Mucosa of rectum (tissue), 2 donors: ENCODE measurements at regions not wholly inside any gene's neighbourhood (a gene's known extent, or its start where the extent isn't known, plus 50 kb on each side); places are given as distances from the start of the nearest gene placed in this dataset.

ENCODE experiments used
- H3K27ac ChIP-seq, 2 donors: one replicate each; pipeline ENCODE4 v1.7.0; 2013; ENCODE audit warnings: inconsistent platforms in 2 of 2, low read depth in 2 of 2, low read length in 2 of 2
- H3K27me3 ChIP-seq, 2 donors: one replicate each; pipeline ENCODE4 v1.7.0; 2013; ENCODE audit warnings: low read length in 2 of 2; ENCODE audit not compliant: control insufficient read depth in 2 of 2, insufficient read depth in 2 of 2
- H3K36me3 ChIP-seq, 2 donors: one replicate each; pipeline ENCODE4 v1.7.0; 2013; ENCODE audit warnings: low read length in 2 of 2; ENCODE audit not compliant: control insufficient read depth in 2 of 2, insufficient read depth in 2 of 2
- H3K4me1 ChIP-seq, 2 donors: one replicate each; pipeline ENCODE4 v1.7.0; 2013; ENCODE audit warnings: low read length in 2 of 2, mild to moderate bottlenecking in 1 of 2; ENCODE audit not compliant: control insufficient read depth in 2 of 2, insufficient read depth in 2 of 2
- H3K4me3 ChIP-seq, 2 donors: one replicate each; pipeline ENCODE4 v1.7.0; 2013; ENCODE audit warnings: low read length in 2 of 2
- H3K9ac ChIP-seq, 2 donors: one replicate each; pipeline ENCODE4 v1.7.0; 2013; ENCODE audit warnings: low read length in 2 of 2, low read depth in 1 of 2, mild to moderate bottlenecking in 1 of 2
- H3K9me3 ChIP-seq, 2 donors: one replicate each; pipeline ENCODE4 v1.7.0; 2013; ENCODE audit warnings: low read length in 2 of 2; ENCODE audit not compliant: control insufficient read depth in 2 of 2
- donor health status: healthy.
- donor health status: Normal muscosa, but diverticular disease.

- no peak overlapping the region for H3K4me3 ChIP-seq
- no peaks in the 10 kb centered on the region for H3K4me1 ChIP-seq
- no peak overlapping the region for H3K9ac ChIP-seq
- H3K27ac ChIP-seq = no peak overlapping the region
- H3K27me3 ChIP-seq = no peaks in the 10 kb centered on the region
- H3K36me3 ChIP-seq = no peaks in the 10 kb centered on the region
- H3K9me3 ChIP-seq = no peaks in the 10 kb centered on the region
These were observed 1093.9 kb downstream of the ADGRL2 start for GRCh38 chr1:82894635-82895034.

DNA sequence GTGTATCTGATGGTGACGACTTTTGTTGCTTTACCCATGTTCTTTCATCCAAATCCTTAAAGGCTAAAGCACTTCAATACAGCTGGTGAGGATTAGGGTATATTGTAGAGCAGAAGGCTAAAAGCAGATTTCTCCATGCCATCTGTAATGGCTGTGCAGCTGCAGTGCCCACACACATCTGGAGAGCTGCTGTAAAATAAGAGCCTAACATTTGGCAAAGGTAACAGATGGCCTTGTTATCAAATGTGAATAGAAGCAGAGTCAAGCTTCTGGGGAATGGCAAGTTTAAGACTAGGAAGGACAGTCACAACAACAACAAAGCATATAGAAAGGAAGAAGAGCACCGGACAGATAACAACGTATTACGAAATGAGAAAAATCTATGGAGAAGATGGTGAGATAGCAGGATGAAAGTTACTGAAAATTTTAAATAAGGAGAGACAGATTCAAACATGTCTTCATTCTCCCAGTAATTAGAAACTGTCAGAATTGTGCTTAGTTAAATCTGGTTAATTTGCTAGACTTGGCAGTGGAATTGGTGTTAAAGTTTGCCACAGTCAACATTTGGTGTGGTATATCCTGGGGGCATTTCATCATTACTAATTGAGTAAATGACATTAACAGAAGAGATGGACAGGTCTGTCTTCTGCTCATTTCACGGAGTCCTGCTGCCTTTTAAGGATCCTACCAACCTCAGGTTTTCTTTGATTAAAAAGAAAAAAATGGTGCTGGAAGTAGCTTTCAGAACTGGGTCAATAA is 1093.2 kb downstream of the ADGRL2 start:
- Histone ChIP-seq H3K27ac (no peak overlapping the region), H3K4me1 (no peaks in the 10 kb centered on the region), H3K9ac (no peak overlapping the region), H3K27me3 (no peaks in the 10 kb centered on the region), H3K9me3 (no peaks in the 10 kb centered on the region), H3K36me3 (no peaks in the 10 kb centered on the region), H3K4me3 (no peak overlapping the region)

DNA sequence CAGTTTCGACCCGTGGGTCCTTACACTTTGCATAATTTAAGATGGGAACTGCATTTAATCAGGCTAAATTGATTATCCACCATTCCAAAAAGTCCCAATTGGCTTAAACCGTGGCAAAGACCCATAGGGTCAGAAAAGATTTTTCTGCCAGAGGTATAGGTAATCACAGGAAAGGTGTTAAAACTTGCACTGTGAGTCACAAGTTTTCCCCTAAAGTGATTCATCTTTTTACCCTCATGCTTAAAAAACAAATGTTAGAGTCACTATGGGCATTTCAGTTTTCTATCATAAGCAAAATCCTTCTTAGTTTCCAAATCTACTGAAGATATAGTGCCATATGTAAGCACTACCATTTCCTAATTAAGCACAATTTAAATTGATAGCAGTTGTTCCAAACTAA is 1079.8 kb downstream of the ADGRL2 start:
- no peaks in the 10 kb centered on the region for H3K36me3 ChIP-seq
- no peak overlapping the region for H3K9ac ChIP-seq
- no peak overlapping the region for H3K4me3 ChIP-seq
- H3K27ac ChIP-seq = no peak overlapping the region
- no peaks in the 10 kb centered on the region for H3K27me3 ChIP-seq
- H3K4me1 ChIP-seq = no peaks in the 10 kb centered on the region
- H3K9me3 ChIP-seq = no peaks in the 10 kb centered on the region

- no peak overlapping the region for H3K9ac ChIP-seq
- H3K36me3 ChIP-seq = no peaks in the 10 kb centered on the region
These were observed 1079.1 kb downstream of the ADGRL2 start for GRCh38 chr1:82879701-82880305.

GRCh38 chr1:82875170-82875569 is 1074.4 kb downstream of the ADGRL2 start:
- H3K27me3 ChIP-seq = no peaks in the 10 kb centered on the region
- H3K4me1 ChIP-seq = no peaks in the 10 kb centered on the region
- H3K27ac ChIP-seq = no peak overlapping the region
- H3K36me3 ChIP-seq = no peaks in the 10 kb centered on the region
- no peaks in the 10 kb centered on the region for H3K9me3 ChIP-seq
- no peak overlapping the region for H3K4me3 ChIP-seq
- no peak overlapping the region for H3K9ac ChIP-seq

More at GRCh38 chr1:82879701-82880305, 1079.1 kb downstream of the ADGRL2 start:
- Histone ChIP-seq H3K9me3 (no peaks in the 10 kb centered on the region), H3K4me3 (no peak overlapping the region), H3K27ac (no peak overlapping the region), H3K4me1 (no peaks in the 10 kb centered on the region), H3K27me3 (no peaks in the 10 kb centered on the region)

GRCh38 chr1:82874041-82874440 is 1073.3 kb downstream of the ADGRL2 start:
- no peak overlapping the region for H3K4me3 ChIP-seq
- H3K27me3 ChIP-seq = no peaks in the 10 kb centered on the region
- no peak overlapping the region for H3K9ac ChIP-seq
- no peaks in the 10 kb centered on the region for H3K9me3 ChIP-seq
- H3K4me1 ChIP-seq = no peaks in the 10 kb centered on the region
- H3K36me3 ChIP-seq = no peaks in the 10 kb centered on the region
- no peak overlapping the region for H3K27ac ChIP-seq

DNA sequence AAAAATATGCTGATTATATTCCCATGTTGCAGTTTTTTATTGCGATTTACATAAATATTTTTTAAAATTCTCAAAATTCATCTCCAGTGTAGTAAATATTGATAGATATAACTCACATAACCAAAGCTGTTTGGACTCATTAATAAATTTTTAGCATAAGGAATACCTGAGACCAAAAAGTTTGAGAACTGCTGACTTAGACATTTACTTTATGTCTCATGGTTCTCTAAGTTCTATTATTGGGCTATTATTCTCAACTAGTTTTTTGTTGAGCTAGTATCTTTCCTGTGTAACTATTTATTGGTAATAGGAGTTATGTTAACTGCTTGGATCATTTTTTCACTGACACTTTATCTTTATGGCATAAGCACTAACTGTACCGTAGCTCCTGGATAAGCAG is 1069.6 kb downstream of the ADGRL2 start:
- Histone ChIP-seq H3K9me3 (no peaks in the 10 kb centered on the region), H3K36me3 (no peaks in the 10 kb centered on the region), H3K4me3 (no peak overlapping the region), H3K4me1 (no peaks in the 10 kb centered on the region), H3K27me3 (no peaks in the 10 kb centered on the region), H3K9ac (no peak overlapping the region), H3K27ac (no peak overlapping the region)

DNA sequence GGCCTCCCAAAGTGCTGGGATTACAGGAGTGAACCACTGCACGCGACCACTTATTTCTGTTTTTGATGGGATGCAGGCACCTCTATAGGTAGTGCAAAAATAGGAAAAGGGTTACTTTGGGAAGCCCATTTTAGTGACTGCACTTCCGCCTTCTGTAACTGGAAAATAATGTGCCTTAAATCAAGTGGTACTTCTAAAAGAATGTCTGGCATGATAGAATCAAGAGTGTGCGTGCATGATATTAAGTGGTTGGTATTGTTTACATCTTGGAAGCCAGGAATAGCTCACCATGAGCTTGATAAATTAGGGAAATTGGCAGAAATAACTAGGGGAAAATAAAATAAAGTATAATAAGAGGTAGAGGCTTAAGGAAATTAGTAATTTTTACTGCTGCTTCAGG is 1067.0 kb downstream of the ADGRL2 start:
- Histone ChIP-seq H3K9ac (no peak overlapping the region), H3K27me3 (no peaks in the 10 kb centered on the region), H3K9me3 (no peaks in the 10 kb centered on the region), H3K36me3 (no peaks in the 10 kb centered on the region), H3K27ac (no peak overlapping the region), H3K4me1 (no peaks in the 10 kb centered on the region), H3K4me3 (no peak overlapping the region)

DNA sequence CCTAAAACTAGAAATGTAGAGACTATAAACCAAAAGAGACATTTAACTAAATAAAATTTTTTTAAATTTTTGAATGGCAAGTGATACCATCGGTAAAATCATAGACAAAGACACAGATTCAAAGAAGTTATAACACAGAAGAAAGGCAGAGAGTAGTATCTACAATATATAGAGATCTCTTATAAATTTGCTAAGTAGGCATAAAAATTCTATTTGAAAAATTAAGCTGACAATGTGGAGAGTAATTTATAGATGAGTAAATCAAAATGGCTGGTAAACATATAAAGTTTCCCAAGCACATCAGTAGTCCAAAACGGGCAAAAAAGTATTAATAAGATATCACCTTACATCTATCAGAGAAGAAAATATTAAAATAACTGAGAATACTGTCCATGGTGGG is 1061.0 kb downstream of the ADGRL2 start:
- no peak overlapping the region for H3K27ac ChIP-seq
- H3K4me3 ChIP-seq = no peak overlapping the region
- no peaks in the 10 kb centered on the region for H3K27me3 ChIP-seq
- H3K36me3 ChIP-seq = no peaks in the 10 kb centered on the region
- no peaks in the 10 kb centered on the region for H3K4me1 ChIP-seq
- H3K9ac ChIP-seq = no peak overlapping the region
- H3K9me3 ChIP-seq = no peaks in the 10 kb centered on the region

DNA sequence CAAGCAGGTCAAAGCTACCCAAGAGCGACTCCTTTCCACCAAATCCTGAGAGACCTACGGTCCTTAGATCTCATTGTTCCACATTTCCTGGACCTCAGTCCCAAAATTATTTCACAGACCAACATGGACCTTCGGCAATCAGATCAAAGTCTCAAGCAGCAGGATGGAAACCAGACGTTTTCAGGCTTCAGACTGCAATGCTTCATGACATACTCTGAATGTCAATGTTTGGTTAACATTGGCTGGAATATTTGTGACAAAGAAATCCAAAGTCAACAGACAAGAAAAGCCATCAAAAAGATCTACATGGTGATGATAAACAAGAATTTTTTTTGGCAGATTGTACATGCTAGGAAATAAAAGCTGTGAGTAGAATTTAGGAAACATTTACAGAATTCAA is 1057.3 kb downstream of the ADGRL2 start:
- Histone ChIP-seq H3K36me3 (no peaks in the 10 kb centered on the region), H3K27me3 (no peaks in the 10 kb centered on the region), H3K4me1 (no peaks in the 10 kb centered on the region), H3K9me3 (no peaks in the 10 kb centered on the region), H3K9ac (no peak overlapping the region), H3K4me3 (no peak overlapping the region), H3K27ac (no peak overlapping the region)
